NOMO-1 treated with DMSO at 0.1 percent for 48 hours (cell line): ENCODE measurements at regions not wholly inside any gene's neighbourhood (a gene's known extent, or its start where the extent isn't known, plus 50 kb on each side); places are given as distances from the start of the nearest gene placed in this dataset.

ENCODE experiments used
- DNase-seq: peaks from one replicate; lab custom pipeline; 2025; ENCODE audit not compliant: unreplicated experiment; lab: John Stamatoyannopoulos, UW

DNA sequence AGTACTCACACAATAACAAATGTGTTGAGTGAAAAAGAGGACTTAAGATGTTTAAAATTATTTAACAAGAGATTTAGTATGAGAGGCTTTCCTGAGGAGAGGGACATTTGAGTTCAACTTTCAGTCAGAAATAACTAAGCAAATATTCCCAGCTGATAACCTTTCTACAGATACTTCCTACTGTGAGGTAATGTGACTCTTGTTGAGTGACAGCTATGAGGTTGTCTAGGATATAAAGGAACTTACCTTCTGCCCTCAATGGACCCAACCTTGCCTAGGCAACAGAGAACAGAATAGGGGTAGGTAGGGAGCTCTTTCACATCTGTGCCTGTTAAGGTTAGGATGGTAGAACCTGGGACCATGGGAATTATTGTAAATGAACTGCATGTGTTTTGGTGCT lies 54.7 kb downstream of the GLUD2 start:
- no peak for DNase-seq

DNA sequence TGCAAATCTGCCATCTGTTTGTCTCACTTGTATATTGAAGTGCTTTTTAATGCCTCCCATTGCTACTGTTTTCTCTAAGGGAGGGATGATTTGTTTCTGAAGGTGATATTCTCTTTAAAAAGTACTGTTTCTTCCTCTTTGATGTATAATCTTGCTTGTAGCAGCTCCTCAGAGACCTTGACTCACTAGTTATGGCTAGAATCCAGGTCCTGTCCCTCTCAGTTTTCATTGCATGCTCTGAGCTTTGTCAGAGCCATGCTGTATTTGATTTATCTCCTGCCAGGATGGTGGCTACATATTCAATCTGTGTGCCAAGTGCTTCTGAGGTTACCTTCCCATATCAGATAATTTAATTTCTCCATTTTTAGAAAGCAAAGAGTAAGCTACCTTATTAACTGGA lies 56.0 kb downstream of the GLUD2 start:
- DNase-seq = no peak

DNA sequence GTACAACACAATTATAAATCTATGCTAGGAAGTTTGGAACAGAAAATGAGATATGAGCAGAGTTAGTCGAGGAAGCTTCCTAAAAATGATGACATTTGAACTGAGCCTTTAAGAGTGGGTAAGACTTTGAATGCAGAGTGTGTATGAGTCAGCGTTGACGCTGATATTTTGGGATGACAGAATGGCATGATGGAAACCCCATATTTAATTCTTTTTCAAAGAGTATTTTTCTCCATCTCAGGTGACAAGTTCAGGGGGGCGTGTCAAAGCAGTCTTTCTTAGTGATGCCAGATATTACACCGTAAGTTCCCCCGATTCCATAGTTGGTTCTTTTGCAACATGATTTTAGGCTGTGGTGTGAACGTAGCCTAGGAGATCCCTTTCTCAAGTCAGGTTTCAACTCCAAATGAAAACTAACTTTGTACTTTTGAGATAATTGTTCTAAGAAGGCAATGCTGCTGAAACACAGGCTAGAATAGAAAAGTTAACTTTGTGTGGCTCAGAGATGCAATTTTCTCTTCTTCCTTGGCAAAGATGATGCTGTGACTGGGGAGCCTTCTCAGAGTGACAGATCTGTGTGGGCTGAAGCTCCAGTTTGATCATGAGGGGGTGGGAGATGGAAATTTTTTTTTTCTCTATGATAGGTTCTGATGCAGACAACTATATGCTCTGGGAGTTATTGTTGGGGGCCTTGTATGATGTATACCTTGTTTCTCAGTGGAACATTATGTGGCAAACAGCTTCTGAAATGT lies 59.2 kb downstream of the GLUD2 start:
- no peak for DNase-seq

DNA sequence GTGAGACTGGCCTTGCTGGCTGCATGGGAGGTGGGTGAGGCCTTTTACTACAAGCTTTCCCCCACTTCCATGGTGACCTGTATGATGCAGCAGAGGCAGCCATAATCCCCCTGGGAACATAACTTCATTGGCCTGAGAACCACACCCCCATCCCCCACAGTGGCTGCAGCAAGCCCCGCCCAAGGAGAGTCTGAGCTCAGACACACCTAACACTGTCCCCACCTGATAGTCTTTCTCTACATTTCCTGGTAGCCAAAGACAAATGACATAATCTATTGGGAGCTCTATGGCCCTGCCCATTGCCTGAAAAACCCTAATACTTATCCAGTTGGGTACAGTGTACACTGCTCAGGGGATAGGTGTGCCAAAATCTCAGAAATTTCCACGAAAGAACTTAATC lies 62.6 kb downstream of the GLUD2 start:
- no peak for DNase-seq

DNA sequence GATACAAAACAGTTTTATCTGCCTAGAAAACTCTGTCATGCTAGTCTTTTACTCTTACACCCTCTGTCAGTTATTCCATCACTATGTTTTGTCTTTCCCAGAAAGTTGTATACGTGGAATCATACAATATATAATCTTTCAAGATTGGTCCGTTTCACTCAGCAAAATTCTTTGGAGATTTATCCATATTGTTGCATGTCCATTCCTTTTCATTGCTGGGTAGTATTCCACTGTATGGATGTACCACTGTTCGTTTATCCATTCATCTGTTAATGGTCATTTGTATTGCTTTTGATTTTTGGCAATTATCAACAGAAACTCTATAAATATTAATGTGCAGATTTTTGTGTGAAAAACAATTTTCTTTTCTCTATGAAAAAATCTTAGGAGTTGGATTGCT lies 63.1 kb downstream of the GLUD2 start:
- no peak for DNase-seq

DNA sequence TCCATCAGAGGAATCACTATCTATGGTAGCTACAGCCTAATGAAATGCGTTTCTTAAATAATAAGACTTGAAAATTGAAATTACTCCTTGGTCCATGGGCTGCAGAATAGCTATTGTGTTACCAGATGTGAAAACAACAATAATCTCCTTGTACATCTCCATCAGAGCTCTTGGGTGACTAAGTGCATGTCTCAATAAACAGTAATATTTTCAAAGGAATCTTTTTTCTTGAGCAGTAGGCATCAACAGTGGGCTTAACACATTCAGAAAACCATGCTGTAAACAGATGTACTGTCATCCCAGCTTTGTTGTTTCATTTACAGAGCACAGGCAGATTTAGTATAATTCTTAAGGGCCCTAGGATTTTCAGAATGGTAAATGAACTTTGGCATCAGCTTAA lies 67.3 kb downstream of the GLUD2 start:
- DNase-seq = no peak

DNA sequence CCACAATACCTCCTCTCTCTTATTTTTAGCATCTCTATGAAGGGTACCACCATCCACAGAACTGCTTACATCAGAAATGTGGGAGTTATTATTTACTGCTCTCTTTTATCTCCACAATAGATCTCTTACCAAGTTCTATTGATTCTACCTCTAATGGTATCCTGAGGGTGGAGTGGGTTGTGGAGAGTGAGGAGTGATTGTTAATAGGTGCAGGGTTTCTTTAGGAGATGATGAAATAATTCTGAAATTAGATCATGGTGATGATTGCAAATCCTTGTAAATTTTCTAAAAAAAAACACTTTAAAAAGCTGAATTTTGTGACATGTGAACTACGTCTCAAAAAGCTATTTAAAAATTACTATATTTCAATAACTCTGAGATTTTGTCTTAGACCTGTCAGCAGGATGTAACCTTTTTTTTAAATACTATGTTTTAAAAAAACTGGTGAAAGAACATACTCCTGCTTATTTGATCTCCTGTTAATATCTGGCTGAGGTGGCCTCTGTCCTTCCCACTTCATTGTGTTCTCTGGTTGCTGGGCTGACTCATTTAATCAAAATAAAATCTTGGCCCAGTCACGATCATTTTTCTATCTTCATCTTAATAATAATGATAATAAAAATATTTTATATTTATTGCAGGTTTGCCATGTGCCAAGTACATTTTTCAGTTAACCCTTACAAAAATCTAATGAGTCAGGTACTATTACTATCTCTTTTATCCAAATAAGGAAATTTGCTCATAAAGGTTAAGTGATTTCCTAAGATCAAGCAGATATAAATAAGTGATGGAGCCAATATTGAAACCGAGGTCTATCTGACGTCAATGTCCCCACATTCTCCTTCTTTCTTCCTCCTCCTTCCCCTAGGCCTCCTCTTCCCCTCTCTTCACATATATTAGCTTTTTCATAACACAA lies 73.5 kb downstream of the GLUD2 start:
- no peak for DNase-seq

DNA sequence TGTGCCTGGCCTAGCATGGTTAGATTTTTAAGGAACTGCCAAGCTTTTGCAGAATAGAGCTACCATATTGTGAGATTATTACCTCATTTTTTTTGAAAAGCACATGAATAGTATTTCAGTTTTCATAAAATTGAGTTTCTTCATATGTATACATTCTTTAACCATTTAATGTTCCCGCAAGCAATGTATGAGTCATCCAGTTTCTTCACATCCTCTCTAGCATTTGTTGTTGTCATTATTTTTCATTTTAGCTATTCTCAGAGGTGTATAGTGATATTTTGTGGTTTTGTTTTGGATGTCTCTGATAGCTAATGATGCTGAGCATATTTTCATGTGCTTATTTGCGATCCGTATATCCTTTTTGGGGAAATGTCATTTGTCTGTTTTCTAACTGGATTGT lies 74.9 kb downstream of the GLUD2 start:
- DNase-seq = no peak

DNA sequence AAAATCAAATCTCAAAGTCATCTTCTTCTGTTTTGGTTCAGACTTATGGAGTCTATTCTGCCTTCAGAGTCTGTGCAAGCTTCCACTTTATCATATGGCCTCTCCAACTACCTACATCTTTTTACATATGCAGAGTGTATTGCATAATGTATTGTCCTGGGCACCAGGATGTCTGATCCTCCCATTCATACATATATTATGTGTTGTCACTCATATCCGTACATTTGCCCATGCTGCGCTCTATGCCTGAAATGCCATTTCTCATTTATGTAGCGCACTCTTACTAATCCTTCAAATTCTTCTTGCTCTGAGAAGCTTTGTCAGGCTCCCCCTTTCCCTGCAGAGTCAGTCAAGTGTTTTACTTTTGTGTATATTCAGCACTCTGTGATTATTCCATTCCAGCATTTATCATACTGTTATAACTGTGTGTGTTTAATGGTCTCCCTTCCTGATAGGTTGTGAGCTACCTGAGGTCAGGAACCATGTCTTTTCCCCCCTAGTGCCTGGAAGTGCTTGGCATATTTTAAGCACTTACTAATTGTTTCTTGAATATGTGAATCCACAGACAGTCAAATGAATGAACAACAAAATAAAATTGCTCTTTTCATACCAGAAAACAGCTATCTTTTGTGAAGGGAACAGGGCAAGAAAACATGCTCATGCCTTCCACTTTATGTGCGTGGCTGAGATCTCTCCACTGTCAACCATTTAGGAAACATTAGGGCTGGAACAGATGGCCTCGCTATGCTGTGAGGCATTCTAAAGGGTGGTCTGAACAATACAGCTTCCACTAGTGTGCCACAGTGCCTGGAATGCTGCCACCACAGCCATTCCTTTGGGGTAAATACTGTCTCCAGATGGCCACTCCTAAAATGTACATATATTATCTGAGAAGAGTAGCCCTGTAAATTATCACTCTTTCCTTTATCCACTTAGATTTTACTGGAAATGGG lies 81.8 kb downstream of the GLUD2 start:
- no peak for DNase-seq

DNA sequence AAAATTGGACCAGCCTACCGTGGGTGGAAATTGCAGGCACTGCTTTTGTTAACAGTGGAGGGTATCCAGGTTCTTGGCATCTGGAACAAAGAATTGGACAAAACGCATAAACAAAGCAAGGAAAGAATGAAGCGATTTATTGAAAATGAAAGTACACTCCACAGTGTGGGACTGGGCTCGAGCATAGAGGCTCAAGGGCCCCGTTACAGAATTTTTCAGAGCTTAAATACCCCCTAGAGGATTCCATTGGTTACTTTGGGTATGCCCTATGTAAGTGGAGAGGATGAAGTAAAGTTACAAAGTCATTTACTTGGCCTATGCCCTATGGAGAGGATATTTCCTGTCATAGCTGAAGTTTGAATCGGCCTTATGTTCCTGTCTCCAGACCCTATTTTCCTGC lies 85.3 kb downstream of the GLUD2 start:
- no peak for DNase-seq

DNA sequence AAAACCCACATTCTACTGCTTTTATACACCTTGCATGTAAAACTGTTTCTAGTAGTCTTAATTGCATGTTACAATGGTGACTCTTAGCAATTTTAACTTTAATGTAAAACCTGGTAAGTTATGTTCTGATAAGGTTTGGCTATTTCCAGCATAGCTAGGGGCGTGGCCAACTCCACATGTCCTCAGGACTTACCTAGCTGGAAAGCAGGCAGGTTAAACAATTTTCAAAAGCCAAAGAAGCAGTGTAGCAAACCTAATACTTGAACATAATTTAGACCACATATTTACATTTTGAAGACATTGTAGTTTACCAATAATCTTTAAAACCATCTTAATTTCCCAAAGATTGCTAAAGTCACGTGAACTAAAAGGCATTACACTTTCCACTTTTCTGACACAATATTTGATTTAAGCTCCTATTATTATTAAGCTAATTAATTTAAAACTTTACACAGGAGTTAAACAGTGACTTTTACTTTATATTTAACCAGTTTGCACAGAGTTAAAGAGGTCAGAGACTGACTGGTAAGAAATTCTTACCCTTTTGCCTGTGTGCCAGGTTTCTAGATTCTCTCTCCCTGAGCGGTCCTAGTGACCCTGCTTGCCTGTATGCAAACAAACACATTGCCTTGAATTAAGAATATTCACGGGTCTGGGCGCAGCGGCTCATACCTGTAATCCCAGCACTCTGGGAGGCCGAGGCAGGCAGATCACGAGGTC lies 88.2 kb downstream of the GLUD2 start:
- DNase-seq = no peak

DNA sequence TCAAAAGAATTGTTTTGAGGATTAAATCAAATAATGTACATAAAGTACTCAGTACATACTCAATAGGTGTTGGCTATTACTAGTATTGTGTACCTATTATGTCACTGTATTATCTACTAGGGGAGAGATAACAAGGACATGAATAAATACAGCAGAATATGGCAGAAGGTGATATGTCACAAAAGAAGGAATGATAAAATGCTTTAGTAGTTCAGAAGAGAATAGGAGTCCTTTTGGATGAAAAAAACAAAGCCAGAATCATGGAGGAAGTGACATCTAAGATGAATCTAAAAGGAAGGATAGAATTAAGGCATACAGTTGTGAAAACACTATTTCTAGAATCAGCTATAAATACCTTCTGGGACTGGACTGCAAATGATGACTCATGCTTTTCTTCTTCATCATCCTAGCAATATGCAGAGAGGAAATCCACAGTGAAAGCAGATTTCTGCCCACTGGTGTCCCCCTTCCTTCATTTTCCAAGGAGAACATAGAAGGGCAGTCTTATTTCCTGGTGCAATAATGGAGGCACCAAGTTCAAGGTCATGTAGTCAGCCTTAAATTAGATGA lies 98.7 kb downstream of the GLUD2 start:
- DNase-seq = no peak

DNA sequence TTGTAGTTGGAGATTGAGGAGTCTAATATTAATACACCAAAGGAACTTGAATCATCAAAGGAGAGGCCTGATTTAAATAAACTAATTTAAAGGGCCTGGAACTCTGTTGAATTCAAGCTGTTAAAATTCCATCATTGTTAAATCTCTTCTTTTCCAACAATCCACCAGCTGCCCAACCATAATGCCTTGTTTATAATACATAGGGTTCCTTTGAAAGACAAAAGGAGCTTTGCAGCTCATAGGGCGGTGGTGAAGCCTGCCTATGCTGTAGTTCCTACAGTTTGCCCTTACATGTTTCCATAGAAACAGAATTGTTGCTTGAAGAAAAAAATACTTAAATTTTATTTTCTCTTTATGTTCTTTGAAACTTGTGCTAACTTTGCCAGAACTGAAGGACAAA lies 102.8 kb downstream of the GLUD2 start:
- DNase-seq = no peak

DNA sequence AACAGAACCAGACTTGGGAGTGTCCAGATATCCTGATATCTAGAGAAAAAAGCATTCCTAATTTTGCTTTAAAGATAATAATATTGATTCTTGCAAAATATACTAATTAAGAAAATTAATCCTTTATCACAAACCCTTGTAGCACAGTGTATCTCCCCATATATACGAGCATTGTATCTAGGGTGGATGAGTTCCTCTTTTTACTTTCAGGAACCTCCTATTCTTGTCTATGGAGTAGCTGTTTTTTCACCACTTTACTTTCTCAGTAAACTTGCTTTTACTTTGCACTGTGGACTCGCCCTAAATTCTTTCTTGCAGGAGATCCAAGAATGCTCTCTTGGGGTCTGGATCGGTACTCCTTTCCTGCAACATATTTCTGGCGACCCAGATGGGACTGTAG lies 103.9 kb downstream of the GLUD2 start:
- peak; percentile 24 for DNase-seq

DNA sequence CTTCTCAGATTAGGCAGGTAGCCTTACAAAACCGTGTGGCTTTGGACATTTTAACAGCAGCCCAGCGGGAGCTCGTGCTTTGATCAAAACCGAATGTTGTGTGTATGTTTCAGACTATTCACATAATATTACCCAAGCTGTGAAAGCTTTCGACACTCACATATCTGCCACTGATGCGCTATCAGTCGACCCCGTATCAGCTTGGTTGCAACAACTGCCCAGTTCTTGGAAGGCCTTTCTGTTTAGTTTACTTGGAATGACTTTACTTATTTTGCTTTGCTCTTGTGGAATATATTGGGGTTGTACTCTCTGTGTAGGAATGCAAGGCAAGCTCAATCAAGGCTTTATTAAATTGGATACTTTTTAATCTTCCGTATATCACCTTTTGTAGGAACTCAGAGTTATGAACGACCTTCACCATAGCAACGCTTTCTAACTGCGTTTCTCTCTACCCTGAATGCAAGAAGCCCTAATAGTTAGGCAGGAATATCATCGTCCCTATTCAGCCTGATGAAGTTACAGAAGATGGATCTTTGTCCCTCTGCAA lies 107.5 kb downstream of the GLUD2 start:
- no peak for DNase-seq

DNA sequence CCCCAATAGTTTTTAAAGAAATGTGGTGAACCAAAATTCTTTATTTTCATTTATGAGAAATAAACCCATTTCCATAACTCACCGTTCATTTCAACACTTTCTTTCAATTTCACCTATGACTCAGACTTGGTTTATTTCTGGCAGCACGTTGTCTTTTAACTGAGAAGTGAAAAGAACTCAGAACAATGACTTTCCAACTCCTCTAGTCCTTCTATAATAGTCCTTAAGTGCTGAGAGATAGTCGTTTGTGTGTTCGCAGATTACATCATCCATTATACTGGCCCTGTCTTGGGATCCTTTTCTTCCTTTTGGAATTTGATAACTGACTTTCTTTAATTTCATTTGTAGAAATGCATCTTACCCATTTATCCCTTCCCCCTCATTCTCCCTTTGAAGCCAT lies 113.6 kb downstream of the GLUD2 start:
- DNase-seq = no peak

DNA sequence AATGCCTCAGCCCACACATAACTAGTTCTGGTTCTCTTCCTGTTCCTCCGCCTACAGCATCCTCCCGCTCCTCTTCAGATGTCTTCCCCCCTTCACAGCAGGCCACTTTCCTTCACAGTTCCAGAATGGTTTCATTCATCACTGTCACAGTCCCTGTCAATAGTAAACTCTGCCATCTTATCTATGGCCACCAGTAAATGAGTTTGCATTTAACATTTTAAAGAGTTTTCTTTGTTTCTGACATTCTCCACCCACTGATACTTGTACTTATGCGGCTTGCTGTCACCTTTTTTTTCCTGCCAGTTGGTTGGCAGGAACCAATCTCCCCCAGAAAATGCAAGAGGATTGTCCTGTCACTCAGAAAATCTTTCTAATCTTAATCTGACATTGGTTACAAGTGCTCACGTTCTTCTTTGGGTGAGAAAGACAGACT lies 114.1 kb downstream of the GLUD2 start:
- DNase-seq = no peak

DNA sequence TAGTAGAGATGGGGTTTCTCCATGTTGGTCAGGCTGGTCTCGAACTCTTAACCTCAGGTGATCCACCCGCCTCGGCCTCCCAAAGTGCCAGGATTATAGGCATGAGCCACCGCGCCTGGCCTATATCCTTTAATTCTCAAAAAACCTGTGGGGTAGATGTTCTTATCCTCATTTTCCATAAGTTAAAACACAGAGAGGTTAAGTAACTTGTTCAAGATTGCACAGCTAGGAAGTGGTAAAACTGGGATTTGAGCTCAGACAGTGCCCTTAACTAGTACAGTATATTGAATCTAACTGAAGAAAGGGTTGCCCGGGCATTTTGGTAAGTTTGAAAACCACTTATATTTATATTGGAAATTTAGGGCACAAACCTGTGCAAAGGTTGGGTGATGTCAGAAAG lies 116.0 kb downstream of the GLUD2 start:
- DNase-seq = no peak

DNA sequence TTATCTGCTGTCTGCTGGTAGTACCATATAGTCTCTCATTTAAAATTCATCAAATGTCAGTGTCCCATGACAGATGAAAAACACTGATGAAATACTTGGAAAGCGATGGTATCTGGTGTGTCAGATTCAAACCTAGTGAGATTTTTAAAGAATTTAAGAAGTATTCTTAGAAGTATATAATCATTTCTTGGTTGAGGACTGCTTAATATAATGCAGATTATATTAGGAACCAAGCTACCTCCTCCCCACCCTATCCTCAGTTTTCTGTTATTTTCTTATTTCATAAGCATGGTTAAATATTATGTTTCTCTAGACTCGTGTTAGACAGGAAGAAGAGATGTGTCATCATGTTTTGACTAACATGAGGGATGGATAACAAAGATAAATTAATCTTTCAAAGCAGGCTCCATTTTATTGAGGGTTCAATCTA lies 118.5 kb downstream of the GLUD2 start:
- DNase-seq = no peak
